GM13976 (cell line): ENCODE measurements at regions not wholly inside any gene's neighbourhood (a gene's known extent, or its start where the extent isn't known, plus 50 kb on each side); places are given as distances from the start of the nearest gene placed in this dataset.
"Not testable (repeated sequence)": the region's sequence is repeated elsewhere in the genome, so short reads cannot be mapped to it uniquely, and the experiment has no call there.

Experiments used
- DNase-seq: peaks from one replicate; pipeline ENCODE4 v3.0.0; 2012; ENCODE audit warnings: low spot score
- CTCF ChIP-seq: IDR thresholded peaks from 2 replicates; pipeline ENCODE4 v1.5.1; 2012; ENCODE audit warnings: borderline replicate concordance, mild to moderate bottlenecking; ENCODE audit not compliant: insufficient read depth; ENCODE audit errors: extremely low read depth, missing control alignments, control extremely low read depth
- in situ Hi-C: fragments of 300-500 bp; cut with MboI; formaldehyde crosslinking; loops from one replicate; pipeline ENCODE4 v1.12.0; 2022; ENCODE audit warnings: low sequenced_read_pairs, mixed read lengths, inconsistent platforms; ENCODE audit not compliant: unreplicated experiment

- in situ Hi-C loops, result no loop called here
- no peak for DNase-seq
- TF ChIP-seq CTCF, result no peak
Measured at GRCh38 chr6:56877922-56878321, 77.0 kb upstream of the BEND6 start.

- TF ChIP-seq CTCF, result no peak
- no peak for DNase-seq
- in situ Hi-C loops, result no loop called here
Measured at GRCh38 chr6:56875961-56876360, 78.9 kb upstream of the BEND6 start.

- no peak for TF ChIP-seq CTCF
- in situ Hi-C loops, result no loop called here
- DNase-seq, result no peak
Measured at GRCh38 chr6:56875523-56875922, 79.4 kb upstream of the BEND6 start.

- TF ChIP-seq CTCF, result no peak
- DNase-seq, result no peak
- in situ Hi-C loops, result loop anchor here (25.0 kb wide), 2 partner anchors 237 to 512 kb away; partner anchors contain the start of gene DST
Measured at GRCh38 chr6:56874328-56874727, 80.6 kb upstream of the BEND6 start.

GRCh38 chr6:56870053-56870452, 84.9 kb upstream of the BEND6 start:
- in situ Hi-C loops, result loop anchor here (25.0 kb wide), 2 partner anchors 233 to 508 kb away; partner anchors contain the start of gene DST

GRCh38 chr6:56869346-56869745, 85.6 kb upstream of the BEND6 start:
- in situ Hi-C loops, result loop anchor here (25.0 kb wide), 2 partner anchors 232 to 507 kb away; partner anchors contain the start of gene DST
- TF ChIP-seq CTCF, result no peak
- no peak for DNase-seq

More at GRCh38 chr6:56870053-56870452, 84.9 kb upstream of the BEND6 start:
- not testable (repeated sequence) for DNase-seq

- in situ Hi-C loops, result loop anchor here (25.0 kb wide), 2 partner anchors 231 to 506 kb away; partner anchors contain the start of gene DST
- no peak for DNase-seq
- TF ChIP-seq CTCF, result no peak
Measured at GRCh38 chr6:56868687-56869086, 86.2 kb upstream of the BEND6 start.
